Left lobe of liver (tissue), 2 donors: ENCODE measurements at regions not wholly inside any gene's neighbourhood (a gene's known extent, or its start where the extent isn't known, plus 50 kb on each side); places are given as distances from the start of the nearest gene placed in this dataset.

Experiments used
- ATAC-seq: fragments of 200-7000 bp; cut with Tn5 transposase; one replicate; pipeline ENCODE4 v1.9.1; 2020; ENCODE audit warnings: mild to moderate bottlenecking, moderate library complexity
- DNase-seq: peaks from one replicate; pipeline ENCODE4 v3.0.0-alpha.2; 2020; ENCODE audit warnings: low spot score
- donor health status: DM: no; HTN: no; CAD: no; lungs with moderate emphysema.
- donor health status: DM: no; HTN: yes; CAD: no.

GRCh38 chr12:100738086-100738485 lies 56.5 kb upstream of the ANO4 start:
- DNase-seq = no peak

GRCh38 chr12:100741084-100741711 lies 53.4 kb upstream of the ANO4 start:
- DNase-seq (no peak), ATAC-seq (peak; percentile 85)

More at GRCh38 chr12:100738086-100738485, 56.5 kb upstream of the ANO4 start:
- no peak for ATAC-seq

GRCh38 chr12:100743060-100743459 lies 51.5 kb upstream of the ANO4 start:
- DNase-seq (no peak), ATAC-seq (no peak)
